COR-L47 (cell line): ENCODE measurements at regions not wholly inside any gene's neighbourhood (a gene's known extent, or its start where the extent isn't known, plus 50 kb on each side); places are given as distances from the start of the nearest gene placed in this dataset.
"Not testable (repeated sequence)": the region's sequence is repeated elsewhere in the genome, so short reads cannot be mapped to it uniquely, and the experiment has no call there.

Source experiments
- DNase-seq: peaks from one replicate; lab custom pipeline; 2025; lab: John Stamatoyannopoulos, UW

- no peak for DNase-seq
Observed at GRCh38 chr9:714675-715074, 126.8 kb upstream of the DMRT1 start.

DNA sequence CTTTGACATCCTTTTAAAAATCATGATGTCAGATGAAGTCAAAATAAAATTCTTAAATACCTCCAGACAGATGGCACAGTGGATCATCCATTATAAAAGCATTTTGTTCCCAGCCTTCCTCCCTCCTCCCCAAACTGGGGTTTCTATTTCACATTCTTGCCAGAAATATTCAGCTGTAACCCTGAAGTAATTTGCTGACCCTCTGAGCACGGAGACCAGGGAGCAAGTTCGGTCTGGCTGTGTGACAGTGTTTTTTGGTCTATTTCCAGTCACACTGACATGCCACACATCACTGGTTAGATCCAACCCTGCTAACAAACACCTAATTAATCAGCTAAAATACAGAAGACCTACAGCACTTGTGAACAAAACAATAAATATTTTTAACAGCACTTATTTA lies 126.2 kb upstream of the DMRT1 start:
- no peak for DNase-seq

DNA sequence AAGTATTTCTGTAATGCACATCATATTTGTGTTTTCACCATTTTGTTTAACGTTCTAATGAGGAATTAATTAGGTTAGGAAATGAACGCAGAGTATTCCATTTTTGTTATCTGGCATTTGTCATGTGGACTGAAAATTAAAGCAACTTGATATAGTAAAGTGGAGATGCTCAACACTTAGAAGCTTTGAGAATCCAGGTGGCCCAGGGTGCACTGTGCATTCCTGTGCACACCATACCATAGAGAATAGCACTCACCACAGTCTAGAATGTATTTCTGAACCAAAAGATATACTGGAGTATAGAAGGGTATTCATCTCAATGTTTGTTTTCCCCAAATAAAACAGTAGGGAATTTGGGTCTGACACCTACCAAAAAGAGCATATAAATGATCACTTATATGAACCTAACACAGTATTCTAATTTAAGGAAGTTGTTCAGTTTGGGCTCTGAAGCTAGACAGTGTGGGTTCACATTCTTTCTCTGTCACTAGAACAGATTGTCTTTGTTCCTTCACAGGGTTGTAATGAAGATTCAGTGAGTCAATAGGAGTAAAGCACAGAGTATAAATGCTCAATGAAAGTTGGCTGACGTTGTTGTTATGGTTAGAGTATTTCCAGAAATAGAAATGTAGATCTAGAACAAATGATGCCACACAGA lies 125.6 kb upstream of the DMRT1 start:
- DNase-seq = no peak

DNA sequence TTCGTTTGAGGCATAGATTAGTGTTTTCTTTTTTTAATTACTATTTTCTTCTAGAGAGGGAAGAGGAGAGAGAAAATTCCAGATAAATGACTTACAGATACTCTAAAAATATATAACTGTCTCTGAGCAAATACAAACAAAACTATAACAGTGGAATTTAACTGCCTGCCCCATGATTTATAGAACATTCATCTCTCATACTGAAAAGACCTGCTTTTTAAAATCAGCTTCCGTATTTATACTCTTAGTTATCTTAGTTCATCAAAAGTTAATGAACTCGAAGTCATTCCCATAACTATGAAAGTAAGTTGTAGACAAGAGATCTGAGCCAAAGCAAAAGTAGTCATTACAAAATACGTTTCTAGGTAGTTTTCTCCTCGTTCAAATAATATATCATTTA lies 123.8 kb upstream of the DMRT1 start:
- DNase-seq = no peak

- no peak for DNase-seq
Observed at GRCh38 chr9:720239-720881, 121.1 kb upstream of the DMRT1 start.

GRCh38 chr9:722388-722980 lies 119.0 kb upstream of the DMRT1 start:
- DNase-seq = no peak

DNA sequence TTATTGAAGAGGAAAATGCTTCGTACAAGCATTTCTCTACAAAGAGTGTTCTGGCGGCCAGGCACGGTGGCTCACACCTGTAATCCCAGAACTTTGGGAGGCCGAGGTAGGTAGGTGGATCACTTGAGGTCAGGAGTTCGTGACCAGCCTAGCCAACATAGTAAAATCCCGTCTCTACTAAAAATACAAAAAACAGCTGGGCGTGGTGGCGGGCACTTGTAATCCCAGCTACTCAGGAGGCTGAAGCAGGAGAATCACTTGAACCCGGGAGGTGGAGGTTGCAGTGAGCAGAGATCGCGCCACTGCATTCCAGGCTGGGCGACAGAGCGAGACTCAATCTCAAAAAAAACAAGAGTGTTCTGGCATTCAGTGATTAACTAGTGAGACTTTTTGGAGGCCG lies 117.0 kb upstream of the DMRT1 start:
- DNase-seq = not testable (repeated sequence)

- no peak for DNase-seq
Observed at GRCh38 chr9:726005-726404, 115.5 kb upstream of the DMRT1 start.

DNA sequence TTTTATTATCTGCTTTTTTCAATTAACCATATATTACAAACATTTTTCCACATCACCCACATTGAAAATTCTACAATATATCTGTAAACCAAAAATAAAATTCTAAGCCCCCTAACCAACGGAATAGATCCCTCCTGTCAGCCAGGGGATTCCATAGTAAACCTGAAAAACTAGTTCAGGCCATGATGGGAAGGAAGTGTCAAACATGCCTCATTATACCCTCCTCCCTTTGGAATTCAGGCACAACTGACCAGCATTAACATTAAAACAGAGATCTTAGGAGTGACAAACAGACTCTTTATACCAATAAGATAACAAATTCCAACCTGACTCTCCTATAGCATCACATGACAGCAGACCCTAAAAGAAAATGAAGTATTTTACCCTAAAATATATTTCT lies 113.7 kb upstream of the DMRT1 start:
- no peak for DNase-seq

DNA sequence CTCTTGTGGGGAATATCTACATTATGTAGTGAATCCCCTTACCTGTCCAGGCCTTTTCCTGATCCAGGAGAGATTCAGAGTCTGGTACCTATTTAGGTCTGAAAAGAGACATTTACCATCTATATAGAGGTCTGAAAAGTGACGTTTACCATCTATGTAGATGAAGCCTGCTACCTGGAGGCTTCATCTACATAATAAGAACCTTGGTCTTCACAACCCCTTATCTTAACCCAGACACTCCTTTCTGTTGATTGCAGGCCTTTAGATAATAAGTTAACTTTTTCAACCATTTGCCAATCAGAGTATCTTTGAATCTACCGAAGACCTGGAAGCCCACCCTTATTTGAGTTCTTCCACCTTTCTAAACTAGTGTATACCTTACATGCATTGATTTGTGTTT lies 113.0 kb upstream of the DMRT1 start:
- DNase-seq = no peak

DNA sequence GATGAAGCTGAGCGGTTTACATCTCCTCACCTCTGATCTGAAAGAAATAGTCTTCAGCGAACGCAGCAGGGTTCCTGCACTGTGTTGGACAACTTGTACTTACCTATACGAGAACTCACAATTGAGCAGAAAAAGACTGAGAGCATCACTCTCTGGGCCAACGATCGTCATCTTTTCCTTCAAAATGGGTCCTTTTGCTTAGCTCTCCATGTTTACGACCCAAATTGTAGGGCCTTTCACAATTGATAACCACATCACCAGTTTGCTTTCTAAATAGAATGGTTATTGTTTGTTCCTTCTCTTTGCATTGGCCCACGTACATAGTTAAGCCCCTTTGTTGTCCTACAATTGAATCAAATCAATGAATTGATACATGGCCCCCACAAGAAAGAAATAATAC lies 110.0 kb upstream of the DMRT1 start:
- DNase-seq = no peak

GRCh38 chr9:734831-735511 lies 106.5 kb upstream of the DMRT1 start:
- DNase-seq = no peak

DNA sequence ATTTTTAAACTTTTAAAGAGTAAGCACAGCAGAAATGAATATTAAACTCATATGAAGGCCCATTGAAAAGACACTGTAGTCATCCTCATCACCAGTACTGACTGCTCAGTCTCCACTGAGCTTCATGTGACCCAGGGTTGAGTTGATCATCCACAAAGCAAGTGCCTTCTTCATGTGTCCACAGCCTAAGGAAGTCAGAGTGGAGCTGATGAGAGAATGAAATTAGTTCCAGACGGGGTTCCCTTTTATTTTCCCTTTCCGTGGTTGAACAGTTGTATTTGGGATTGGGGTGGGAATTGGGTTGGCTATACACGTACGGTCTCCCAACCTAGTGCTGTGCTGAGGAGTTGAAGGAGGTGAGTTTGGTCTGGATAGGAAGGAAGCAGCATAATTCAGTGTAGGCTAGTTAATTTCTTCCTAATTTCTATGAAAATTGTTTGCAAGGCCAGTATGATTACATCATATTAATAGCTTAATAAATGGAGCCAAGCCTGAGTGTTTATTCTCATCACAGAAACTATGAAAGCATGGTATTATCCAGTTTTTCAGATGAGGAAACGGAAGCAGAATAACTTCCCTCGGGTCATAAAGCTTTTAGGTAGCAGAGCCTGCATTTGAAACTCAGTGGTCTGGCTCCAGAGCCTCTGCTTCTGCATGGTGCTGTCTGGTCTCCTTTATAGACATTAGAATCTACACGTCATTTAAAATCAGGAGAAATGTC lies 103.9 kb upstream of the DMRT1 start:
- no peak for DNase-seq

- DNase-seq = no peak
Observed at GRCh38 chr9:738209-738915, 103.1 kb upstream of the DMRT1 start.

DNA sequence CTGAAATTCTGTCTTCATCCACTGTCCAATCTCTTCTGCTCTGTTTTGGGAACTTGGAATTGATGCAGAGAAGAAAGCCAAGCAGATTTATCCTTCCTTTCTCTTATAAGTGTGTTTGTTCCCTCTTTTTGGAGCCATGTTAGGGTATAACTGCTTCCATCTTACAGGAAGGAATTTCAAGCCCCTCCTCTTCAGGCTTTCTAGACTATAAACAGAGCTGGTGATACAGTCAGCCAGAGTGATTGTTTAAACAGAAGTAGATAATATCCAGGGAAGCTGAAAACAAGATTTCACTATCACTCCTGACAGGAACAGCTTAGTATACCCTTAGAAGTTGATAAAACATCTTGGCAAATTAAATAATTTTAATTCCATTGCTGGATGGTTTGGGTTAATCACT lies 102.1 kb upstream of the DMRT1 start:
- DNase-seq = no peak

- no peak for DNase-seq
Observed at GRCh38 chr9:740221-740620, 101.3 kb upstream of the DMRT1 start.

GRCh38 chr9:742104-742503 lies 99.4 kb upstream of the DMRT1 start:
- DNase-seq = no peak

- DNase-seq = no peak
Observed at GRCh38 chr9:742914-743589, 98.4 kb upstream of the DMRT1 start.

GRCh38 chr9:744046-744712 lies 97.3 kb upstream of the DMRT1 start:
- DNase-seq = no peak

- DNase-seq = no peak
Observed at GRCh38 chr9:744790-745484, 96.6 kb upstream of the DMRT1 start.
